Motor neuron (in vitro differentiated cells): ENCODE measurements at regions not wholly inside any gene's neighbourhood (a gene's known extent, or its start where the extent isn't known, plus 50 kb on each side); places are given as distances from the start of the nearest gene placed in this dataset.

Source experiments
- ATAC-seq, 8 experiments: fragments of 200-7000 bp; cut with Tn5 transposase; replicated peaks in 6 of 8; 2 replicates each; pipeline ENCODE4 v1.8.0; 2021; ENCODE audit warnings: mild to moderate bottlenecking in 8 of 8, moderate library complexity in 8 of 8
- H3K27ac ChIP-seq, 2 donors: fragments of 250-450 bp; sonication (Bioruptor Pico); 2 replicates each; pipeline ENCODE4 v1.9.0; 2021; ENCODE audit warnings: antibody characterized with exemption in 2 of 2, mild to moderate bottlenecking in 2 of 2, moderate library complexity in 1 of 2
- H3K4me1 ChIP-seq, 2 donors: fragments of 250-450 bp; sonication (Bioruptor Pico); replicated peaks in 1 of 2; 2 replicates each; pipeline ENCODE4 v1.6.1; 2021; ENCODE audit warnings: antibody characterized with exemption in 2 of 2, mild to moderate bottlenecking in 2 of 2, moderate library complexity in 1 of 2
- H3K4me3 ChIP-seq, 5 donors: fragments of 250-450 bp; sonication (Bioruptor Pico); 2 replicates each; pipeline ENCODE4 v1.9.0; 2021; ENCODE audit warnings: antibody characterized with exemption in 5 of 5, mild to moderate bottlenecking in 5 of 5, moderate library complexity in 4 of 5
- WGBS, 10 experiments: fragments of 450-650 bp; shearing (Covaris generic); methylation state at CpG; one replicate each; pipeline ENCODE4 v1.0.0; 2022; 5-methylcytosine and 5-hydroxymethylcytosine counted together
- in situ Hi-C, 9 experiments: fragments of 400-800 bp; cut with MboI; loops; one replicate each; pipeline ENCODE4 v1.15.0; 2021; ENCODE audit warnings: low sequenced_read_pairs in 9 of 9, low pct_unique_long_range_greater_than_20kb in 2 of 9; ENCODE audit not compliant: unreplicated experiment in 9 of 9

- WGBS, 10 experiments: 23 to 83% (median 63%) methylated on average over 2 to 4 of the region's 11 CpGs; no CpG with 5 or more reads in 5 of the 10 experiments
- Histone ChIP-seq H3K4me3 (no peak overlapping the region), H3K4me1 (no peaks in the 10 kb centered on the region), H3K27ac (no peak overlapping the region)
- in situ Hi-C loops: no loop called here
- ATAC-seq: no peak
Observed at GRCh38 chr2:241924069-241924908, 54.8 kb downstream of the RTP5 start.

- ATAC-seq: no peak
- no peak overlapping the region for H3K27ac ChIP-seq
- 0 to 83% (median 60%) methylated on average over 1 of the region's 7 CpGs; no CpG with 5 or more reads in 7 of the 10 experiments for WGBS, 10 experiments
- H3K4me3 ChIP-seq: no peak overlapping the region
- H3K4me1 ChIP-seq: no peaks in the 10 kb centered on the region
- in situ Hi-C loops: no loop called here
Observed at GRCh38 chr2:241924909-241925250, 55.4 kb downstream of the RTP5 start.

- H3K4me3 ChIP-seq: no peak overlapping the region
- 43 to 92% (median 78%) methylated on average over 2 to 3 of the region's 15 CpGs; no CpG with 5 or more reads in 6 of the 10 experiments for WGBS, 10 experiments
- no peak overlapping the region for H3K27ac ChIP-seq
- peak in 1 of 8 experiments; percentile 16 for ATAC-seq
- H3K4me1 ChIP-seq: no peaks in the 10 kb centered on the region
- in situ Hi-C loops: no loop called here
Observed at GRCh38 chr2:241925277-241925676, 55.7 kb downstream of the RTP5 start.

- no peaks in the 10 kb centered on the region for H3K4me1 ChIP-seq
- ATAC-seq: peak in 7 of 8 experiments; percentile 6 to 52 (median 26)
- no peak overlapping the region for H3K4me3 ChIP-seq
- 11 to 92% (median 72%) methylated on average over 2 to 12 of the region's 21 CpGs; no CpG with 5 or more reads in 1 of the 10 experiments for WGBS, 10 experiments
- H3K27ac ChIP-seq: no peak overlapping the region
- in situ Hi-C loops: no loop called here
Observed at GRCh38 chr2:241925821-241926441, 56.4 kb downstream of the RTP5 start.

GRCh38 chr2:241926541-241927311 is 57.2 kb downstream of the RTP5 start:
- in situ Hi-C loops: no loop called here
- Histone ChIP-seq H3K4me3 (no peak overlapping the region), H3K4me1 (no peaks in the 10 kb centered on the region), H3K27ac (no peak overlapping the region)
- 20 to 100% (median 70%) methylated on average over 1 to 24 of the region's 32 CpGs; no CpG with 5 or more reads in 2 of the 10 experiments for WGBS, 10 experiments
- no peak for ATAC-seq

- in situ Hi-C loops: no loop called here
- WGBS, 10 experiments: 50 to 100% (median 81%) methylated on average over 1 to 10 of the region's 22 CpGs
- H3K4me1 ChIP-seq: peaks cover 3 to 13% of the 10 kb centered on the region in 2 donors
- H3K27ac ChIP-seq: no peak overlapping the region
- no peak overlapping the region for H3K4me3 ChIP-seq
- ATAC-seq: no peak
Observed at GRCh38 chr2:241929551-241930490, 60.3 kb downstream of the RTP5 start.

GRCh38 chr2:241931084-241931975 is 61.8 kb downstream of the RTP5 start:
- in situ Hi-C loops: no loop called here
- Histone ChIP-seq H3K4me3 (no peak overlapping the region), H3K4me1 (peaks cover 3 to 13% of the 10 kb centered on the region in 2 donors), H3K27ac (no peak overlapping the region)
- 60 to 93% (median 90%) methylated on average over 2 to 18 of the region's 30 CpGs; no CpG with 5 or more reads in 3 of the 10 experiments for WGBS, 10 experiments
- ATAC-seq: no peak

- Histone ChIP-seq H3K27ac (no peak overlapping the region), H3K4me3 (no peak overlapping the region), H3K4me1 (peaks cover 3 to 13% of the 10 kb centered on the region in 2 donors)
- WGBS, 10 experiments: 79 to 94% (median 87%) methylated on average over 2 to 10 of the region's 31 CpGs; no CpG with 5 or more reads in 6 of the 10 experiments
- ATAC-seq: no peak
- in situ Hi-C loops: no loop called here
Observed at GRCh38 chr2:241931976-241932898, 62.7 kb downstream of the RTP5 start.

- peaks cover 3 to 13% of the 10 kb centered on the region in 2 donors for H3K4me1 ChIP-seq
- 0 to 81% (median 80%) methylated on average over 1 to 6 of the region's 9 CpGs; no CpG with 5 or more reads in 7 of the 10 experiments for WGBS, 10 experiments
- no peak overlapping the region for H3K4me3 ChIP-seq
- in situ Hi-C loops: no loop called here
- no peak overlapping the region for H3K27ac ChIP-seq
- peak in 2 of 8 experiments; percentile 42 to 59 for ATAC-seq
Observed at GRCh38 chr2:241932899-241933178, 63.3 kb downstream of the RTP5 start.

GRCh38 chr2:241933179-241933911 is 63.8 kb downstream of the RTP5 start:
- peaks cover 3 to 13% of the 10 kb centered on the region in 2 donors for H3K4me1 ChIP-seq
- no peak overlapping the region for H3K4me3 ChIP-seq
- no peak overlapping the region for H3K27ac ChIP-seq
- in situ Hi-C loops: no loop called here
- ATAC-seq: peak; percentile 76 to 92 (median 88)
- 5 to 62% (median 45%) methylated on average over 2 to 11 of the region's 11 CpGs; no CpG with 5 or more reads in 1 of the 10 experiments for WGBS, 10 experiments
